WTC11 (cell line): ENCODE measurements at regions not wholly inside any gene's neighbourhood (a gene's known extent, or its start where the extent isn't known, plus 50 kb on each side); places are given as distances from the start of the nearest gene placed in this dataset.

Experiments
- ATAC-seq: fragments of 200-7000 bp; cut with Tn5 transposase; 2 replicates; pipeline ENCODE4 v1.10.0; 2021; ENCODE audit warnings: mild to moderate bottlenecking, moderate library complexity
- CTCF ChIA-PET: fragments of 300-600 bp; sonication (Branson Sonifier 250); formaldehyde crosslinking; loops from one replicate; lab custom pipeline; 2021; ENCODE audit warnings: antibody characterized with exemption; lab: Charles Lee
- POLR2A ChIA-PET: fragments of 350-600 bp; sonication (Branson Sonifier 250); formaldehyde crosslinking; loops from one replicate; lab custom pipeline; 2021; ENCODE audit warnings: antibody characterized with exemption; lab: Charles Lee
- DNase-seq: peaks from one replicate; pipeline ENCODE4 v3.0.0; 2021; ENCODE audit warnings: low spot score
- H3K27ac Mint-ChIP-seq: 2 replicates; pipeline ENCODE4 v1.8.0; 2021; ENCODE audit warnings: mixed read lengths
- H3K27me3 Mint-ChIP-seq: 2 replicates; pipeline ENCODE4 v1.8.0; 2021; ENCODE audit warnings: low read depth, mild to moderate bottlenecking, moderate library complexity, mixed read lengths
- H3K36me3 Mint-ChIP-seq: 2 replicates; pipeline ENCODE4 v1.8.0; 2021; ENCODE audit warnings: mixed read lengths
- H3K4me1 Mint-ChIP-seq: 2 replicates; pipeline ENCODE4 v1.8.0; 2022; ENCODE audit warnings: mixed read lengths
- H3K4me3 Mint-ChIP-seq: 2 replicates; pipeline ENCODE4 v1.8.0; 2021; ENCODE audit warnings: mild to moderate bottlenecking, moderate library complexity, mixed read lengths
- H3K9me3 Mint-ChIP-seq: 2 replicates; pipeline ENCODE4 v1.8.0; 2021; ENCODE audit warnings: mixed read lengths
- CREB1 ChIP-seq: sonication (generic); formaldehyde crosslinking; IDR thresholded peaks from 2 replicates; pipeline ENCODE4 v1.8.0; 2023; ENCODE audit warnings: mild to moderate bottlenecking, missing genetic modification reagents
- FOXJ3 ChIP-seq: sonication (generic); formaldehyde crosslinking; IDR thresholded peaks from 2 replicates; pipeline ENCODE4 v1.9.0; 2021; ENCODE audit warnings: missing genetic modification reagents, mild to moderate bottlenecking, borderline replicate concordance
- HMGA2 ChIP-seq: fragments of 250-450 bp; sonication (Bioruptor Pico); IDR thresholded peaks from 2 replicates; pipeline ENCODE4 v1.4.0; 2021; ENCODE audit warnings: mild to moderate bottlenecking, moderate library complexity
- NFE2L1 ChIP-seq: sonication (generic); formaldehyde crosslinking; IDR thresholded peaks from 2 replicates; pipeline ENCODE4 v1.8.1; 2023; ENCODE audit warnings: missing genetic modification reagents
- PRRX2 ChIP-seq: fragments of 250-450 bp; sonication (Bioruptor Pico); IDR thresholded peaks from 2 replicates; pipeline ENCODE4 v1.8.0; 2021; ENCODE audit warnings: mild to moderate bottlenecking
- RORB ChIP-seq: fragments of 250-450 bp; sonication (Bioruptor Pico); IDR thresholded peaks from 2 replicates; pipeline ENCODE4 v1.9.0; 2021; ENCODE audit warnings: mild to moderate bottlenecking
- ZNF671 ChIP-seq: fragments of 250-450 bp; sonication (Bioruptor Pico); IDR thresholded peaks from 2 replicates; pipeline ENCODE4 v1.8.0; 2021; ENCODE audit warnings: mild to moderate bottlenecking
- TF ChIP-seq, protein P1 (sequence below): sonication (generic); formaldehyde crosslinking; conservative IDR thresholded peaks from 2 replicates; pipeline ENCODE4 v1.8.1; 2022; ENCODE audit warnings: mild to moderate bottlenecking, missing genetic modification reagents
- TF ChIP-seq, protein P2 (sequence below): fragments of 250-450 bp; sonication (Bioruptor Pico); IDR thresholded peaks from 2 replicates; pipeline ENCODE4 v1.9.0; 2021; ENCODE audit warnings: mild to moderate bottlenecking
- TF ChIP-seq, protein P3 (sequence below): sonication (generic); formaldehyde crosslinking; IDR thresholded peaks from 2 replicates; pipeline ENCODE4 v1.8.1; 2023; ENCODE audit warnings: mild to moderate bottlenecking, missing genetic modification reagents, moderate library complexity
- TF ChIP-seq, protein P4 (sequence below): sonication (generic); formaldehyde crosslinking; IDR thresholded peaks from 2 replicates; pipeline ENCODE4 v1.8.0; 2022; ENCODE audit warnings: missing genetic modification reagents
- TF ChIP-seq, protein P5 (sequence below): sonication (generic); formaldehyde crosslinking; IDR thresholded peaks from 2 replicates; pipeline ENCODE4 v1.8.0; 2023; ENCODE audit warnings: missing genetic modification reagents, mild to moderate bottlenecking, borderline replicate concordance

DNA sequence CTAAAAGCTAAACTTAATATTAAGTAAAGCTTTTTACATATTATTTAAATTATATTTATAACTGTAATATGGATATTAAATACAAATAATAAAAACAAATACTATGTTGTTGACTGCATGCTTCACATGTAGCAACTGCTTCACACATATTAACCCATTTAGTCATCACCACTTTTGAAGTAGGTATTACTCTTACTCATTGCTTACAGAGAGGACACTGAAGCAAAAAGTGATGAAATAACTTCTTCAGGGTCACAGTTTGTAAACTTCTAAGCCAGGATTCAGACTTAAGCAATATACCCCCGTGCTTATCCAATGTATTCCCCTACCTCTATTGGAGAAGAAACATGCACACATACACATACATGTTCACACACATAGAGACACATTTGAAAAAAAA is 166.6 kb downstream of the DKK2 start:
- H3K27me3 Mint-ChIP-seq: no peaks in the 10 kb centered on the region
- peaks cover 8% of the 10 kb centered on the region for H3K9me3 Mint-ChIP-seq
- H3K27ac Mint-ChIP-seq: no peak overlapping the region
- ChIA-PET POLR2A (no interaction called here), CTCF (no interaction called here)
- no peak overlapping the region for H3K4me3 Mint-ChIP-seq
- no peak for DNase-seq
- no peak for ATAC-seq
- no peaks in the 10 kb centered on the region for H3K4me1 Mint-ChIP-seq
- no peaks in the 10 kb centered on the region for H3K36me3 Mint-ChIP-seq
- peak; percentile 11; the same call in 1 of the 2 replicates for TF ChIP-seq HMGA2 (CRISPR knock-in tag)
- TF ChIP-seq PRRX2 (CRISPR knock-in tag): no peak

DNA sequence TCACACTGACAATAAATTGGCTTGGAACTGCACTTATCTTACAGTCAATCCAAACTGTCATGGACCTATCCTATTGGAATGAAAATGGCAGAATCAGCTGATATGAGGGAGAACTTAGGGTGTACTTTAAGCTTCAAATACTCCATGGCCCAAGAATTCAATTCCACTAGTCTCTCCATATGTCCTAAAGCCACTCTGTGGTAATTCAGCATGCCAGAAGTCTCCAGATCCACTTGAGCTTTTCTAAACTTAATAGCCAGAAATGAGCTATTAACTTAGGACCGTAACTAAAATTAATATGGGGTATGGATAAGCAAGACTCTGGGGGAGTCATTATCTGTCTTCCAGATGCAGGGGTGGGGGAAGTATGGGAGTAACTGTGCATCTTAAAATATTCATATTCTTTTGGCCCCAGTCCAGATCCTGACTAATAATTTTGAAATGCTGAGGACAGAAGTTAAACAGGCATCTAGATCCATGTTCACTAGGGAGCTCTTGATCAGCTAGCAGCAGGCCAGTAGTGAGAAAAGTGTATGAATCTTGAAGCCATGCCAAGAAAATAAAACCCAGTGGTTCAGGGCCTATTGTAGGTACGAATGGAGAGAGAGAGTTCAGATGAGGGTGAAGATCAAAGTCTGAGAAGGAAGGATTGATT is 167.6 kb downstream of the DKK2 start:
- DNase-seq (no peak), ATAC-seq (no peak)
- Mint-ChIP-seq H3K27ac (no peak overlapping the region), H3K4me3 (no peak overlapping the region), H3K36me3 (no peaks in the 10 kb centered on the region), H3K4me1 (no peaks in the 10 kb centered on the region), H3K9me3 (peaks cover 8% of the 10 kb centered on the region), H3K27me3 (no peaks in the 10 kb centered on the region)
- ChIA-PET POLR2A (no interaction called here), CTCF (no interaction called here)
- TF ChIP-seq ZNF671 (CRISPR knock-in tag) (no peak), CREB1 (CRISPR knock-in tag) (no peak), FOXJ3 (CRISPR knock-in tag) (no peak)
- TF ChIP-seq, protein P1, sequence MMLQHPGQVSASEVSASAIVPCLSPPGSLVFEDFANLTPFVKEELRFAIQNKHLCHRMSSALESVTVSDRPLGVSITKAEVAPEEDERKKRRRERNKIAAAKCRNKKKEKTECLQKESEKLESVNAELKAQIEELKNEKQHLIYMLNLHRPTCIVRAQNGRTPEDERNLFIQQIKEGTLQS: no peak

DNA sequence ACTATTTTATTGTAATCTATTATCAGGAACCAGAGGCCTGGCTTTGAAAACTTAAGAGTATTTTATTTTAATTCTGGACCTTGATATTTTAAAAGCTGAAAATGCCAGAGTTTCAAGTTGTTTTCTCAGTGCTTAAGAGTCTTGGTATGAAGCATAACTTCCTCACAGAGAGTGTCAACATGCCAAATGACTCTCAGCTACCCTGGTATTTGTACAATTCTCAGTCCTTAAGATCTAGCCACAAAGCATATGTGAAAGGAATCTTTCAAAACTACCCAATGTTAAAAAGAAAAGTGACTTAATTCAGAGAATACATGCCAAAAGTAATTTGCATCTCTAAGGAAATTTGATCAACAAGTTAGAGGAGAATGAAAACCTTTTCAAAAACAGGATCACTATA is 171.9 kb downstream of the DKK2 start:
- ChIA-PET POLR2A (no interaction called here), CTCF (no interaction called here)
- DNase-seq (no peak), ATAC-seq (no peak)
- Mint-ChIP-seq H3K27ac (no peak overlapping the region), H3K4me1 (no peaks in the 10 kb centered on the region), H3K9me3 (peaks cover 8% of the 10 kb centered on the region), H3K27me3 (no peaks in the 10 kb centered on the region), H3K36me3 (no peaks in the 10 kb centered on the region), H3K4me3 (no peak overlapping the region)
- TF ChIP-seq, protein P2, sequence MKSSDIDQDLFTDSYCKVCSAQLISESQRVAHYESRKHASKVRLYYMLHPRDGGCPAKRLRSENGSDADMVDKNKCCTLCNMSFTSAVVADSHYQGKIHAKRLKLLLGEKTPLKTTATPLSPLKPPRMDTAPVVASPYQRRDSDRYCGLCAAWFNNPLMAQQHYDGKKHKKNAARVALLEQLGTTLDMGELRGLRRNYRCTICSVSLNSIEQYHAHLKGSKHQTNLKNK: no peak
- TF ChIP-seq, protein P3, sequence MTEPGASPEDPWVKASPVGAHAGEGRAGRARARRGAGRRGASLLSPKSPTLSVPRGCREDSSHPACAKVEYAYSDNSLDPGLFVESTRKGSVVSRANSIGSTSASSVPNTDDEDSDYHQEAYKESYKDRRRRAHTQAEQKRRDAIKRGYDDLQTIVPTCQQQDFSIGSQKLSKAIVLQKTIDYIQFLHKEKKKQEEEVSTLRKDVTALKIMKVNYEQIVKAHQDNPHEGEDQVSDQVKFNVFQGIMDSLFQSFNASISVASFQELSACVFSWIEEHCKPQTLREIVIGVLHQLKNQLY (CRISPR knock-in tag): no peak
- TF ChIP-seq, protein P4, sequence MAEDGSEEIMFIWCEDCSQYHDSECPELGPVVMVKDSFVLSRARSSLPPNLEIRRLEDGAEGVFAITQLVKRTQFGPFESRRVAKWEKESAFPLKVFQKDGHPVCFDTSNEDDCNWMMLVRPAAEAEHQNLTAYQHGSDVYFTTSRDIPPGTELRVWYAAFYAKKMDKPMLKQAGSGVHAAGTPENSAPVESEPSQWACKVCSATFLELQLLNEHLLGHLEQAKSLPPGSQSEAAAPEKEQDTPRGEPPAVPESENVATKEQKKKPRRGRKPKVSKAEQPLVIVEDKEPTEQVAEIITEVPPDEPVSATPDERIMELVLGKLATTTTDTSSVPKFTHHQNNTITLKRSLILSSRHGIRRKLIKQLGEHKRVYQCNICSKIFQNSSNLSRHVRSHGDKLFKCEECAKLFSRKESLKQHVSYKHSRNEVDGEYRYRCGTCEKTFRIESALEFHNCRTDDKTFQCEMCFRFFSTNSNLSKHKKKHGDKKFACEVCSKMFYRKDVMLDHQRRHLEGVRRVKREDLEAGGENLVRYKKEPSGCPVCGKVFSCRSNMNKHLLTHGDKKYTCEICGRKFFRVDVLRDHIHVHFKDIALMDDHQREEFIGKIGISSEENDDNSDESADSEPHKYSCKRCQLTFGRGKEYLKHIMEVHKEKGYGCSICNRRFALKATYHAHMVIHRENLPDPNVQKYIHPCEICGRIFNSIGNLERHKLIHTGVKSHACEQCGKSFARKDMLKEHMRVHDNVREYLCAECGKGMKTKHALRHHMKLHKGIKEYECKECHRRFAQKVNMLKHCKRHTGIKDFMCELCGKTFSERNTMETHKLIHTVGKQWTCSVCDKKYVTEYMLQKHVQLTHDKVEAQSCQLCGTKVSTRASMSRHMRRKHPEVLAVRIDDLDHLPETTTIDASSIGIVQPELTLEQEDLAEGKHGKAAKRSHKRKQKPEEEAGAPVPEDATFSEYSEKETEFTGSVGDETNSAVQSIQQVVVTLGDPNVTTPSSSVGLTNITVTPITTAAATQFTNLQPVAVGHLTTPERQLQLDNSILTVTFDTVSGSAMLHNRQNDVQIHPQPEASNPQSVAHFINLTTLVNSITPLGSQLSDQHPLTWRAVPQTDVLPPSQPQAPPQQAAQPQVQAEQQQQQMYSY (CRISPR knock-in tag): no peak
- TF ChIP-seq, protein P5, sequence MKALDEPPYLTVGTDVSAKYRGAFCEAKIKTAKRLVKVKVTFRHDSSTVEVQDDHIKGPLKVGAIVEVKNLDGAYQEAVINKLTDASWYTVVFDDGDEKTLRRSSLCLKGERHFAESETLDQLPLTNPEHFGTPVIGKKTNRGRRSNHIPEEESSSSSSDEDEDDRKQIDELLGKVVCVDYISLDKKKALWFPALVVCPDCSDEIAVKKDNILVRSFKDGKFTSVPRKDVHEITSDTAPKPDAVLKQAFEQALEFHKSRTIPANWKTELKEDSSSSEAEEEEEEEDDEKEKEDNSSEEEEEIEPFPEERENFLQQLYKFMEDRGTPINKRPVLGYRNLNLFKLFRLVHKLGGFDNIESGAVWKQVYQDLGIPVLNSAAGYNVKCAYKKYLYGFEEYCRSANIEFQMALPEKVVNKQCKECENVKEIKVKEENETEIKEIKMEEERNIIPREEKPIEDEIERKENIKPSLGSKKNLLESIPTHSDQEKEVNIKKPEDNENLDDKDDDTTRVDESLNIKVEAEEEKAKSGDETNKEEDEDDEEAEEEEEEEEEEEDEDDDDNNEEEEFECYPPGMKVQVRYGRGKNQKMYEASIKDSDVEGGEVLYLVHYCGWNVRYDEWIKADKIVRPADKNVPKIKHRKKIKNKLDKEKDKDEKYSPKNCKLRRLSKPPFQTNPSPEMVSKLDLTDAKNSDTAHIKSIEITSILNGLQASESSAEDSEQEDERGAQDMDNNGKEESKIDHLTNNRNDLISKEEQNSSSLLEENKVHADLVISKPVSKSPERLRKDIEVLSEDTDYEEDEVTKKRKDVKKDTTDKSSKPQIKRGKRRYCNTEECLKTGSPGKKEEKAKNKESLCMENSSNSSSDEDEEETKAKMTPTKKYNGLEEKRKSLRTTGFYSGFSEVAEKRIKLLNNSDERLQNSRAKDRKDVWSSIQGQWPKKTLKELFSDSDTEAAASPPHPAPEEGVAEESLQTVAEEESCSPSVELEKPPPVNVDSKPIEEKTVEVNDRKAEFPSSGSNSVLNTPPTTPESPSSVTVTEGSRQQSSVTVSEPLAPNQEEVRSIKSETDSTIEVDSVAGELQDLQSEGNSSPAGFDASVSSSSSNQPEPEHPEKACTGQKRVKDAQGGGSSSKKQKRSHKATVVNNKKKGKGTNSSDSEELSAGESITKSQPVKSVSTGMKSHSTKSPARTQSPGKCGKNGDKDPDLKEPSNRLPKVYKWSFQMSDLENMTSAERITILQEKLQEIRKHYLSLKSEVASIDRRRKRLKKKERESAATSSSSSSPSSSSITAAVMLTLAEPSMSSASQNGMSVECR (CRISPR knock-in tag): no peak
- TF ChIP-seq NFE2L1 (no peak), RORB (CRISPR knock-in tag) (no peak)
